ENCODE measurements at regions not wholly inside any gene's neighbourhood (a gene's known extent, or its start where the extent isn't known, plus 50 kb on each side); places are given as distances from the start of the nearest gene placed in this dataset.

DNA sequence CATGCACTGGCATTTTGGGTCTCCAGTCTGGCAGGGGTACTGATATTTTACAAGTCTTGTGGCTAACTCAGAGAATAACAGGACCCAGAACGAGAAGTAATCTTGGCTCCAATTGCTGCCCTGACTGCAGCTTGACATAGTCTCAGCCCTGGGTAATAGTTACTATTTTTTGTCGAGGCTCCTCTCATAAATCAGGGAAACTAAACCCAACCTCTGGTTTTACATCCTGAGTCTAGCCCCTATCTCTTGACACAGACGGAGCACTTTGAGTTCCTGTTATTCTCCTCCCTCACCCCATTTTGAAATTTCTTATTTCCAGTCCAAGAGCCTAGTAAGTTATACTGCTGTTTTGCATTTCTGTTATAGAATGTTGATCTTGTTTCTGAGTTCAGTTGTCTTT lies 276.1 kb upstream of the GOLIM4 start:
- H3K36me3 ChIP-seq (ENCODE audit: control insufficient read depth in 1 of 2, insufficient read depth in 2 of 2, low read length in 2 of 2) = no peaks in the 10 kb centered on the region
- no TSS peak for BruUV-seq (replicated peaks)
- no peak overlapping the region for H3K9ac ChIP-seq (ENCODE audit: low read length)
- no peak overlapping the region for H3K4me2 ChIP-seq (ENCODE audit: low read length)
- no peak for DNase-seq (ENCODE audit: low read depth, low spot score)
- no peak overlapping the region for H3K4me3 ChIP-seq (replicated peaks in 1 of 2; ENCODE audit: low read depth in 1 of 2, low read length in 2 of 2)
- H2AFZ ChIP-seq (ENCODE audit: low read depth, low read length, poor library complexity, severe bottlenecking) = no peak overlapping the region
- no peaks in the 10 kb centered on the region for H3K27me3 ChIP-seq (ENCODE audit: insufficient read depth, low read length)
- ATAC-seq = no peak
- CTCF ChIA-PET = no interaction called here
- H3K9me2 ChIP-seq (ENCODE audit: insufficient read depth) = no peaks in the 10 kb centered on the region
- RAD21 ChIA-PET (ENCODE audit: low non-redundant PET in 1 of 2, low total read pairs in 2 of 2, uncharacterized antibody in 2 of 2, unreplicated experiment in 2 of 2) = no interaction called here
- intact Hi-C loops (cut with micrococcal nuclease) = loop anchor here (5.0 kb wide), 1 partner anchor 425 kb away; no protein-coding TSS in a partner anchor
- H3K9me3 ChIP-seq (ENCODE audit: control insufficient read depth in 1 of 2, insufficient read depth in 1 of 2, low read depth in 1 of 2, low read length in 2 of 2) = no peaks in the 10 kb centered on the region
- H4K20me1 ChIP-seq (ENCODE audit: insufficient read depth) = no peaks in the 10 kb centered on the region; the same call in 1 of the 2 replicates
- H3K27ac ChIP-seq (ENCODE audit: low read depth, low read length) = no peak overlapping the region
- TF ChIP-seq SRF (IDR thresholded peaks at IDR 0.05; ENCODE audit: low read depth) = no peak
- no peak for TF ChIP-seq POLR2AphosphoS5 (IDR thresholded peaks at IDR 0.05; ENCODE audit: low read depth, low read length)
- TF ChIP-seq EZH2phosphoT487 (IDR thresholded peaks at IDR 0.05; ENCODE audit: borderline replicate concordance) = no peak
- no peak for TF ChIP-seq ZNF274 (IDR thresholded peaks at IDR 0.05; ENCODE audit: low read depth, low read length)
- no peak for TF ChIP-seq FOSL1 (IDR thresholded peaks at IDR 0.05; ENCODE audit: low read depth)
- no peak for TF ChIP-seq EZH2 (IDR thresholded peaks at IDR 0.05)
- no peak for TF ChIP-seq ZFX (IDR thresholded peaks at IDR 0.05)
- TF ChIP-seq RAD21 (IDR thresholded peaks at IDR 0.05; ENCODE audit: low read depth) = no peak
- no peak for TF ChIP-seq ELF1 (IDR thresholded peaks at IDR 0.05; ENCODE audit: borderline replicate concordance, low read depth)
- no peak for TF ChIP-seq SP1 (IDR thresholded peaks at IDR 0.05; ENCODE audit: low read depth)
- TF ChIP-seq EGR1 (IDR thresholded peaks at IDR 0.05; ENCODE audit: low read depth) = no peak
- no peak for TF ChIP-seq CTCF (IDR thresholded peaks at IDR 0.05 in 2 of 3, conservative IDR thresholded peaks at IDR 0.05 in 1 of 3; ENCODE audit: borderline replicate concordance in 1 of 3, insufficient read depth in 1 of 3, low read depth in 2 of 3, low read length in 2 of 3)
- TF ChIP-seq POLR2A (IDR thresholded peaks at IDR 0.05; ENCODE audit: borderline replicate concordance, extremely low read depth, insufficient read depth, insufficient read length) = no peak
- TF ChIP-seq, protein P1, sequence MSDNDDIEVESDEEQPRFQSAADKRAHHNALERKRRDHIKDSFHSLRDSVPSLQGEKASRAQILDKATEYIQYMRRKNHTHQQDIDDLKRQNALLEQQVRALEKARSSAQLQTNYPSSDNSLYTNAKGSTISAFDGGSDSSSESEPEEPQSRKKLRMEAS (IDR thresholded peaks at IDR 0.05) = no peak
- no peak for TF ChIP-seq YY1 (IDR thresholded peaks at IDR 0.05; ENCODE audit: extremely low read depth, insufficient replicate concordance, low read depth, low read length)
- TF ChIP-seq TCF7L2 (IDR thresholded peaks at IDR 0.05; ENCODE audit: borderline replicate concordance, extremely low read depth, insufficient read depth, insufficient read length) = no peak
- no peak for TF ChIP-seq REST (IDR thresholded peaks at IDR 0.05; ENCODE audit: low read depth)
- no peak for TF ChIP-seq ATF3 (IDR thresholded peaks at IDR 0.05)
- TF ChIP-seq, protein P2, sequence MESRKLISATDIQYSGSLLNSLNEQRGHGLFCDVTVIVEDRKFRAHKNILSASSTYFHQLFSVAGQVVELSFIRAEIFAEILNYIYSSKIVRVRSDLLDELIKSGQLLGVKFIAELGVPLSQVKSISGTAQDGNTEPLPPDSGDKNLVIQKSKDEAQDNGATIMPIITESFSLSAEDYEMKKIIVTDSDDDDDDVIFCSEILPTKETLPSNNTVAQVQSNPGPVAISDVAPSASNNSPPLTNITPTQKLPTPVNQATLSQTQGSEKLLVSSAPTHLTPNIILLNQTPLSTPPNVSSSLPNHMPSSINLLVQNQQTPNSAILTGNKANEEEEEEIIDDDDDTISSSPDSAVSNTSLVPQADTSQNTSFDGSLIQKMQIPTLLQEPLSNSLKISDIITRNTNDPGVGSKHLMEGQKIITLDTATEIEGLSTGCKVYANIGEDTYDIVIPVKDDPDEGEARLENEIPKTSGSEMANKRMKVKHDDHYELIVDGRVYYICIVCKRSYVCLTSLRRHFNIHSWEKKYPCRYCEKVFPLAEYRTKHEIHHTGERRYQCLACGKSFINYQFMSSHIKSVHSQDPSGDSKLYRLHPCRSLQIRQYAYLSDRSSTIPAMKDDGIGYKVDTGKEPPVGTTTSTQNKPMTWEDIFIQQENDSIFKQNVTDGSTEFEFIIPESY (IDR thresholded peaks at IDR 0.05; ENCODE audit: extremely low read depth, insufficient replicate concordance, low read length) = no peak
- POLR2A ChIA-PET = no interaction called here
- H3K79me2 ChIP-seq (ENCODE audit: insufficient read depth, low read length) = no peaks in the 10 kb centered on the region
- H3K4me1 ChIP-seq (ENCODE audit: control insufficient read depth in 1 of 2, insufficient read depth in 2 of 2, low read length in 2 of 2) = no peaks in the 10 kb centered on the region
